Activated CD4-positive, alpha-beta T cell treated with anti-CD3 and anti-CD28 coated beads, Interleukin-2, amount 50 U/mL, for 16 hours (primary cell): ENCODE measurements at regions not wholly inside any gene's neighbourhood (a gene's known extent, or its start where the extent isn't known, plus 50 kb on each side); places are given as distances from the start of the nearest gene placed in this dataset.

Experiments
- DNase-seq: peaks from one replicate; pipeline ENCODE4 v3.0.0-alpha.2; 2020

GRCh38 chr9:73470766-73471165 lies 319.1 kb downstream of the ANXA1 start:
- DNase-seq: no peak

DNA sequence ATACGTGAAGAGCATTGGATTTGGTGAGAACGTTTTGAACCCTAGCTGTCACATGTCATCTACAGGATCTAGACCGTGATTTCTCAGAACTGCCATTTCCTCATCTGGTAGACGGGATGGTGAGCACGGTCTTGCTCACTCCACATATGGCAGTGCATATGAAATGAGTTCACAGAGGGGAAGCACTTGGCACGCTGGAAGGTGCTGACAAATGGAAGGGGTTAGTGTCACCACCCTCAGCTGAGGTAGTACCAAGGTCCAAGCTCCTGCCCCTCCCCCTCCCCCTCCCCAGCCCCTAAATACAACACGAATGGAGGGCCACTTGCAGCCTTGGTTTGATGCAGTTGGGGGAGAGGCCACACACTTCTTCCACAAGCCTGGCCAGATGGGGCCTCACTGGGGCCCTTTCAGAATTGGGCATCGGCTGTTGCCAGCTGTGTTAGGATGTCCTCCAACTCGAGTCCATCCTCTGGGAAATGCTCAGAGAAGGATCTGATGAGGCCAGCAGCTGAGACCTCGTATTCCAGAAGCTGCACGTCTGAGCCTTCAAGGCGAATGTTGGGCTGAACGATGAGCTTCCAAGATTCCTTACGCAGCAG lies 322.4 kb downstream of the ANXA1 start:
- DNase-seq: no peak

- no peak for DNase-seq
Measured at GRCh38 chr9:73474625-73475024, 323.0 kb downstream of the ANXA1 start.

DNA sequence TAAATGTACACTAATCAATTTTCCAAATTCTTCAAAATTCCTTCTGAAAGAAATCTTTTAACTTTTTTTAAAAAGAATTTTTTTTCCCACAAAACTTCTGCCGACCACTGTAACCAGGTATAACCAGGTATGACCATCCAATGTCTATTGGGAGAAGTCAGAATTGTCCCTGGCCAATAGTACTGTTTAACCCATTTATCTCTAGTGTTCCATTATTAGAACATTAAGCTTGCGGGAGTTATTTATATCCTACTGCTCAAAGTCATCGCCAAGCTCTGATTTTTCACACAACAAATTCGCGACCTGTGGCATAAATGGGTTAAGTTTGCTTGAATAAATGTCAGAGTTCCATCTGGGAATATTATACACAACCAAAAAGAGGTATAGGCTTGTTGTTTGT lies 343.2 kb downstream of the ANXA1 start:
- DNase-seq: no peak

GRCh38 chr9:73497796-73498195 lies 346.1 kb downstream of the ANXA1 start:
- no peak for DNase-seq

DNA sequence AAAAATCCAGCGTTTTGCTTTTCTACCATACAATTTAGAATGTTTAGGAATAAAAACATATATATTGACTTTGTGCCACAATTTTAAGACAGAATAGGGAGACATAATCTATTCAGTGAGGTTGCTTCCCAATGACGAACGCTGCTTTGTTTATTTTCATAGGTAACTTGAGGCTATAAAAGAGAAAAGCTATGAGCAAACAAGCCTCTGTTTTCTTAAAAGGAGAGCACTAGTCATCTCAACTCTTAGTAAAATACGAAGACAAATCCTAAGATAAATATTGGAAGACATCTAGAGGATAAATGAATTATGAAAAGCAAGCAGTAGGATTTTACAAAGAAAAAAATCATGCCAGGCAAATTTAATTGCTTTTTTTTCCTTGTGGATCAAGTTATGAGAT lies 363.6 kb downstream of the ANXA1 start:
- no peak for DNase-seq

DNA sequence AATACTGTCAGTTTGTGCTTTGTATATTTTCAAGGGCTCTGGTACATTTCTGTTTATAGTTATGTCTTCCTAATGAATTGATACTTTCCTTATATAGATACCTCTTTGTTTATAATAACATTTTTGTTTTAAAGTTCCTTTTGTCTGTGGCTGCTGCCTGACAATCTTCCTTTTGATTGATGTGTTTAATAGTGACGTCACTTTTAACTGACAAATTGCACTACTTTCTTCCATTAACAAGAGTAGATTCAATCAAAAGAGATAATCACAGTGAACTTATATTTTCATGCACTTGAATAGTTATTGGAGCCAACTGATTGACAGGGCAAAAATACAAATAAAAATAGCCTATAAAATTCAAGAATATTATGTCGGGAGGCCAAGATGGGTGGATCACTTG lies 371.7 kb downstream of the ANXA1 start:
- DNase-seq: no peak

- no peak for DNase-seq
Measured at GRCh38 chr9:73525350-73525749, 373.7 kb downstream of the ANXA1 start.

DNA sequence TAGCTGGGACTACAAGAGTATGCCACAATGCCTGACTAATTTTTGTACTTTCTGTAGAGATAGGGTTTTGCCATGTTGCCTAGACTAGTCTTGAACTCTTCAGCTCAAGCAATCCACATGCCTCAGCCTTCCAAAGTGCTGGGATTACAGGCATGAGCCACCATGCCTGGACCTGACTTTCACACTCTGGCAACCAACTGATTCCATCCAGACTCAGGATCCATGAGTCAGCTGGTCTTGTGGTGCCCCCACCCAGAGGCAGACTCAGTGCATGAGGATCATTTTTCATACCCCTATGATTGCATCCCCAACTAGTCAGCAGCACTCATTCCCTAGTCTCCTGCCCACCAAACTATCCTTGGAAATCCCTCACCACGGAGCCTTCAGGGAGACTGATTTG lies 375.9 kb downstream of the ANXA1 start:
- no peak for DNase-seq

- no peak for DNase-seq
Measured at GRCh38 chr9:73528926-73529325, 377.3 kb downstream of the ANXA1 start.

DNA sequence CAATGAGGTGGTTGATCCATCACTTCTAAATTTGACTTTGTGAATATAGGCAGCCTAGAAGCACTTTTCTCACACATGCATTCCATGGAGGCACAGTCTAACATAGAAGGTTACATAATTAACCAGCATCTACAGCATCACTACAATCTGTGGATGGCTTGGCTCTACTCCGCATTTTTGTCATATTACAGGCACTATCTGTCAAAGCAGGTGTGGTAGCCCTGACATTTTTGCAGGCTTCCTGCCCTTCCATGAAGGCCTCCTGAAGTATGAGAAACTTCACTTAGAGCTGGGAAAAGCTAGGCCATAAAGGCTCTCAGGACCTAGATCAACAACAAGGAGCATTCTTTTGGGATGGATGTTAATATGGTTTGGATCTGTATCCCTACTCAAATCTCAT lies 378.0 kb downstream of the ANXA1 start:
- DNase-seq: no peak

GRCh38 chr9:73531051-73531532 lies 379.4 kb downstream of the ANXA1 start:
- no peak for DNase-seq

GRCh38 chr9:73531658-73532057 lies 380.0 kb downstream of the ANXA1 start:
- no peak for DNase-seq

DNA sequence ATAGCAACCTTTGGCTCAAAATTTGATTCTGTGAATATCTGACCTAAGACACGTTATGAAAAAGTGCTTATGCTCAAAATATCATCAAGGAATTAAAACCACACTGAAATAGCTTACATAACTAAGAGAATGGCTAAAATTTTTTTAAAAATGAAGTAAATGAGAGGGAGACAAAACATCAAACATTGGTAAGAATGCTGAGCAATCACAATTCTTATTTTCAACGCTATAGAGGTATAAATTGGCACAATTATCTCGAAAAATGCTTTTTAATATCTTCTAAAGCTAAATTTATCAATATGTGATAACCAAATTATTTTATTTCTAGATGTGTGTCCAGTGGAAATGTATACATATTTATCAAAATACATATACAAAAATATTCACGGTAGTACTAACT lies 381.3 kb downstream of the ANXA1 start:
- DNase-seq: no peak

GRCh38 chr9:73536403-73536802 lies 384.7 kb downstream of the ANXA1 start:
- DNase-seq: no peak

DNA sequence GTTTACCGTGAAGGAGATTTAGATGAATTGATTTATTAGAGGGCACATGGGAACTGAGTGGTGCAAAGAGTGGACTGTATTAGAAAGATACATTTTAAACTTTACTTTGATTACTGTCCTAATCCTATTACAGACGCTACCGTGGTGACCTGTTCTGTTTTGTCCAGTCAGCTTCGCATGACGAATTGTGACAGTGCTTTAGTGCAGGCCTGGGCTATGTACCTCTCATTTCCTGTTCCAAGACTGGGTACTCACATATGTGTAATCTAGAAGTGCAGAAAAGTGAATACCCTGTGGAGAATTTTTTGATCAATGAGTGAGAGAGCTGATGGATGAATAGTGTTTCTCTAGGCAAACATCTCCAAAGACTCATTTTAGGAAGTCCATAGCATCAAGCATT lies 385.9 kb downstream of the ANXA1 start:
- no peak for DNase-seq

DNA sequence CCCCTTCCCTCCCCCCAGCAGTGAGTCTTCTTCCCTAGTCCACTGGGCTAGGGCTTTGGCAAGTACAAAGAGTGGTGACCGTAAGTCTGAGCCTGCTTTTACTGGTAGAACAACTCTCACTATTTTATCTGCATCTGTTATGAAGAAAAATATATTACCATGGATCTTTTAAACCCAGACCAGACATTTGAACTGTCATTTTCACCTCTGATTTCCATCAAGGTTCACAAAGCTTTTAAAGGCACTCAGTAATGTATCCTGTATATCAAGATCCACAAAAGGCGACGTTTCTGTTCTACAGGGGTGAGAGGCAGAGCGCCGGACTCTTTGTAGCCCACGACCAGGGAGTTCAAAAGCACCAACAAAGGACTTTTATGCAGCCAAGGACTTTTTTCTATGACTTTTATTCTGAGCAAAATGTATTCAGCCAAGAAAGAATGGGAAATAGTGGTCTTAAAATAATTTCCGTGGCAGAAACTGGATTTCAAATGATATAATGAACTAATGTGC lies 388.3 kb downstream of the ANXA1 start:
- DNase-seq: no peak

- DNase-seq: no peak
Measured at GRCh38 chr9:73541923-73542322, 390.3 kb downstream of the ANXA1 start.

DNA sequence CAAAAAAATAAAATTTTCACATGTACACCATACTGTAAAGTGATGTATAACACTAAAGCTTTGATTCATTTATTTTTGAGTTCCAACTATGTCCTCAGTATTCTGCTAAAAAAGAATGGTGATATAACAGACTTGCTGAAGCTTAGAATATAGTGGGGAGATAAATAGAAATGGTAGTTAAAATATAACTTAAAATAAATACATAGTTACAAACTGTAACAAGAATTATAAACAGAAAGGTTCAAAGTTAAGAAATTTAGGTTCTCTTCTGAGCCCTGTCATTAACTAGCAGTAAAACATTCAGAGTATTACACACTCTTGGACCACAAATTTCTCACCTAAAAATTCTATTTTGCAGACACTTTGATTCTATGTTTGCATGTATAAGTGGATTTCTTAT lies 392.1 kb downstream of the ANXA1 start:
- no peak for DNase-seq

- DNase-seq: no peak
Measured at GRCh38 chr9:73548201-73548600, 396.5 kb downstream of the ANXA1 start.

- no peak for DNase-seq
Measured at GRCh38 chr9:73549991-73550390, 398.3 kb downstream of the ANXA1 start.

- DNase-seq: no peak
Measured at GRCh38 chr9:73553295-73553694, 401.6 kb downstream of the ANXA1 start.

GRCh38 chr9:73558471-73558870 lies 406.8 kb downstream of the ANXA1 start:
- DNase-seq: no peak

- DNase-seq: no peak
Measured at GRCh38 chr9:73565026-73565425, 413.4 kb downstream of the ANXA1 start.

DNA sequence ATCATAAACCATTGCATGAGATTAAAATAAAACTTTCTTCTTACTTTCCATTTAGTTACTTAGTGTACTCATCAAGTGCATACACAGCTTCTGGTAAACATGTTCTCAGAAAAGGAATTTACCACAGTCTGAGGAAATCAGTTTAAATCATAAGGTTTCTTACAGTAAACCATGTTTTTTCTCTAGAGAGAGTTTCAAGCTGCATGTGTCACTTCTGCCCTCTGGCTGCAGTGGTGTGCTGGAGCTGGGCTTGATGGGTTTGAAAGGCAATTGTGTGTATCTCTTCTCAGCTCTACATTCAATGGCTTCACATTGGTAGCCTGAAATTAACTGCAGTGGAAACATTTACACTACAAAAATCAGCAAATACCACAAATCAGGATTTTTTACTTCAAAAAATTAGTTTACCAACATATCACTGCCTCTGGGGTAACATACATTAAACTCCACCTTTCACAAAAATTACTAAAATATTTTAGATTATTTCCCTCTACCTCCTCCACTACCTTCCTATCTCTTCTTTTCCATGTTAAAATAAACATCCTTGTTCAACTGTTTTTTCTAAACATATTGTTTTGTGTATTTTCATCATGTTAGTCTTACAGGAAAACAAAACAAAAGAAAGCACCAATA lies 414.3 kb downstream of the ANXA1 start:
- DNase-seq: no peak
